WTC11 (cell line): ENCODE measurements at regions not wholly inside any gene's neighbourhood (a gene's known extent, or its start where the extent isn't known, plus 50 kb on each side); places are given as distances from the start of the nearest gene placed in this dataset.

Source experiments
- ATAC-seq: fragments of 200-7000 bp; cut with Tn5 transposase; 2 replicates; pipeline ENCODE4 v1.10.0; 2021; ENCODE audit warnings: mild to moderate bottlenecking, moderate library complexity
- CTCF ChIA-PET: fragments of 300-600 bp; sonication (Branson Sonifier 250); formaldehyde crosslinking; loops from one replicate; lab custom pipeline; 2021; ENCODE audit warnings: antibody characterized with exemption; lab: Charles Lee
- POLR2A ChIA-PET: fragments of 350-600 bp; sonication (Branson Sonifier 250); formaldehyde crosslinking; loops from one replicate; lab custom pipeline; 2021; ENCODE audit warnings: antibody characterized with exemption; lab: Charles Lee
- DNase-seq: peaks from one replicate; pipeline ENCODE4 v3.0.0; 2021; ENCODE audit warnings: low spot score
- H3K27ac Mint-ChIP-seq: 2 replicates; pipeline ENCODE4 v1.8.0; 2021; ENCODE audit warnings: mixed read lengths
- H3K27me3 Mint-ChIP-seq: 2 replicates; pipeline ENCODE4 v1.8.0; 2021; ENCODE audit warnings: low read depth, mild to moderate bottlenecking, moderate library complexity, mixed read lengths
- H3K36me3 Mint-ChIP-seq: 2 replicates; pipeline ENCODE4 v1.8.0; 2021; ENCODE audit warnings: mixed read lengths
- H3K4me1 Mint-ChIP-seq: 2 replicates; pipeline ENCODE4 v1.8.0; 2022; ENCODE audit warnings: mixed read lengths
- H3K4me3 Mint-ChIP-seq: 2 replicates; pipeline ENCODE4 v1.8.0; 2021; ENCODE audit warnings: mild to moderate bottlenecking, moderate library complexity, mixed read lengths
- H3K9me3 Mint-ChIP-seq: 2 replicates; pipeline ENCODE4 v1.8.0; 2021; ENCODE audit warnings: mixed read lengths
- AFF4 ChIP-seq: sonication (generic); formaldehyde crosslinking; IDR thresholded peaks from 2 replicates; pipeline ENCODE4 v1.8.1; 2023; ENCODE audit warnings: mild to moderate bottlenecking, missing genetic modification reagents, borderline replicate concordance
- ATF1 ChIP-seq: sonication (generic); formaldehyde crosslinking; IDR thresholded peaks from 2 replicates; pipeline ENCODE4 v1.8.1; 2023; ENCODE audit warnings: mild to moderate bottlenecking, moderate library complexity, missing genetic modification reagents
- CREM ChIP-seq: sonication (generic); formaldehyde crosslinking; IDR thresholded peaks from 2 replicates; pipeline ENCODE4 v1.8.1; 2022; ENCODE audit warnings: mild to moderate bottlenecking, missing genetic modification reagents, moderate library complexity
- ELF4 ChIP-seq: sonication (generic); formaldehyde crosslinking; IDR thresholded peaks from 2 replicates; pipeline ENCODE4 v1.8.1; 2022; ENCODE audit warnings: low read depth, mild to moderate bottlenecking, moderate library complexity, missing genetic modification reagents
- FOXJ3 ChIP-seq: sonication (generic); formaldehyde crosslinking; IDR thresholded peaks from 2 replicates; pipeline ENCODE4 v1.9.0; 2021; ENCODE audit warnings: missing genetic modification reagents, mild to moderate bottlenecking, borderline replicate concordance
- FOXK1 ChIP-seq: sonication (generic); formaldehyde crosslinking; IDR thresholded peaks from 2 replicates; pipeline ENCODE4 v1.8.0; 2022; ENCODE audit warnings: mild to moderate bottlenecking, moderate library complexity, missing genetic modification reagents
- GABPB1 ChIP-seq: sonication (generic); formaldehyde crosslinking; IDR thresholded peaks from 2 replicates; pipeline ENCODE4 v1.8.1; 2023; ENCODE audit warnings: mild to moderate bottlenecking, missing genetic modification reagents
- HMGA2 ChIP-seq: fragments of 250-450 bp; sonication (Bioruptor Pico); IDR thresholded peaks from 2 replicates; pipeline ENCODE4 v1.4.0; 2021; ENCODE audit warnings: mild to moderate bottlenecking, moderate library complexity
- MLX ChIP-seq: sonication (generic); formaldehyde crosslinking; IDR thresholded peaks from 2 replicates; pipeline ENCODE4 v1.8.1; 2023; ENCODE audit warnings: mild to moderate bottlenecking, missing genetic modification reagents, moderate library complexity
- NFATC4 ChIP-seq: fragments of 250-450 bp; sonication (Bioruptor Pico); IDR thresholded peaks from 2 replicates; pipeline ENCODE4 v1.9.0; 2021; ENCODE audit warnings: mild to moderate bottlenecking
- NFE2L1 ChIP-seq: sonication (generic); formaldehyde crosslinking; IDR thresholded peaks from 2 replicates; pipeline ENCODE4 v1.8.1; 2023; ENCODE audit warnings: missing genetic modification reagents
- NR3C1 ChIP-seq: sonication (generic); formaldehyde crosslinking; conservative IDR thresholded peaks from 2 replicates; pipeline ENCODE4 v1.8.1; 2023; ENCODE audit warnings: low read depth, mild to moderate bottlenecking, missing genetic modification reagents
- OVOL2 ChIP-seq: fragments of 250-450 bp; sonication (Bioruptor Pico); IDR thresholded peaks from 2 replicates; pipeline ENCODE4 v1.9.0; 2021; ENCODE audit warnings: mild to moderate bottlenecking, borderline replicate concordance
- PRDM15 ChIP-seq: sonication (generic); formaldehyde crosslinking; IDR thresholded peaks from 2 replicates; pipeline ENCODE4 v1.8.0; 2022; ENCODE audit warnings: missing genetic modification reagents
- PRRX2 ChIP-seq: fragments of 250-450 bp; sonication (Bioruptor Pico); IDR thresholded peaks from 2 replicates; pipeline ENCODE4 v1.8.0; 2021; ENCODE audit warnings: mild to moderate bottlenecking
- RELA ChIP-seq: sonication (generic); formaldehyde crosslinking; IDR thresholded peaks from 2 replicates; pipeline ENCODE4 v1.8.1; 2022; ENCODE audit warnings: missing genetic modification reagents, mild to moderate bottlenecking, borderline replicate concordance
- TEAD4 ChIP-seq: sonication (generic); formaldehyde crosslinking; IDR thresholded peaks from 2 replicates; pipeline ENCODE4 v1.8.0; 2022; ENCODE audit warnings: mild to moderate bottlenecking, missing genetic modification reagents
- ZMAT4 ChIP-seq: fragments of 250-450 bp; sonication (Bioruptor Pico); IDR thresholded peaks from 2 replicates; pipeline ENCODE4 v1.9.0; 2021; ENCODE audit warnings: mild to moderate bottlenecking
- ZNF232 ChIP-seq: sonication (generic); formaldehyde crosslinking; IDR thresholded peaks from 2 replicates; pipeline ENCODE4 v1.8.0; 2022; ENCODE audit warnings: mild to moderate bottlenecking, missing genetic modification reagents
- ZNF263 ChIP-seq: sonication (generic); formaldehyde crosslinking; IDR thresholded peaks from 2 replicates; pipeline ENCODE4 v1.8.1; 2022; ENCODE audit warnings: low read depth, mild to moderate bottlenecking, moderate library complexity, missing genetic modification reagents
- ZNF396 ChIP-seq: fragments of 250-450 bp; sonication (Bioruptor Pico); IDR thresholded peaks from 2 replicates; pipeline ENCODE4 v1.8.0; 2021; ENCODE audit warnings: mild to moderate bottlenecking, moderate library complexity, borderline replicate concordance
- ZSCAN18 ChIP-seq: fragments of 250-450 bp; sonication (Bioruptor Pico); IDR thresholded peaks from 2 replicates; pipeline ENCODE4 v2.1.2; 2022; ENCODE audit warnings: mild to moderate bottlenecking, moderate library complexity

- no peak for TF ChIP-seq NR3C1 (CRISPR knock-in tag)
- TF ChIP-seq CREM (CRISPR knock-in tag), result no peak
- TF ChIP-seq ZMAT4 (CRISPR knock-in tag), result no peak
- no peak for TF ChIP-seq FOXJ3
- no peak for TF ChIP-seq PRDM15
- no peak for TF ChIP-seq FOXK1 (CRISPR knock-in tag)
- TF ChIP-seq NFATC4 (CRISPR knock-in tag), result no peak
Observed at GRCh38 chr11:43035086-43035485, 276.7 kb upstream of the API5 start (continued).

GRCh38 chr11:43053638-43054412 is 258.0 kb upstream of the API5 start:
- ChIA-PET POLR2A (no interaction called here), CTCF (no interaction called here)
- Mint-ChIP-seq H3K4me1 (peaks cover 8% of the 10 kb centered on the region), H3K36me3 (no peaks in the 10 kb centered on the region), H3K27me3 (no peaks in the 10 kb centered on the region), H3K4me3 (no peak overlapping the region), H3K9me3 (peaks cover 4% of the 10 kb centered on the region; the same call in 1 of the 2 replicates), H3K27ac (no peak overlapping the region)
- ATAC-seq, result no peak
- TF ChIP-seq OVOL2 (CRISPR knock-in tag) (no peak), ATF1 (CRISPR knock-in tag) (no peak), ZNF232 (CRISPR knock-in tag) (no peak)
- no peak for DNase-seq

GRCh38 chr11:43067681-43068080 is 244.1 kb upstream of the API5 start:
- ATAC-seq (0 out of 2 replicates have a peak, but pooled peaks have one; percentile 11), DNase-seq (no peak)
- Mint-ChIP-seq H3K27ac (no peak overlapping the region), H3K36me3 (peaks cover 17% of the 10 kb centered on the region), H3K4me3 (no peak overlapping the region), H3K4me1 (peaks cover 42% of the 10 kb centered on the region), H3K27me3 (no peaks in the 10 kb centered on the region), H3K9me3 (peaks cover 33% of the 10 kb centered on the region)
- POLR2A ChIA-PET, result interaction anchor here (0.7 kb wide), 1 partner anchor 313 kb away, joined by 6 read pairs; no protein-coding TSS in a partner anchor
- CTCF ChIA-PET, result interaction anchor here (0.6 kb wide), 1 partner anchor 210 kb away, joined by 4 read pairs; no protein-coding TSS in a partner anchor
- TF ChIP-seq RELA (CRISPR knock-in tag) (no peak), ELF4 (CRISPR knock-in tag) (no peak), MLX (CRISPR knock-in tag) (no peak), AFF4 (CRISPR knock-in tag) (no peak), ZNF263 (CRISPR knock-in tag) (no peak), ZNF396 (no peak), FOXJ3 (no peak), OVOL2 (CRISPR knock-in tag) (no peak), GABPB1 (CRISPR knock-in tag) (no peak), PRRX2 (CRISPR knock-in tag) (no peak), ATF1 (CRISPR knock-in tag) (no peak), NFE2L1 (CRISPR knock-in tag) (no peak), HMGA2 (CRISPR knock-in tag) (no peak), ZSCAN18 (CRISPR knock-in tag) (no peak), TEAD4 (CRISPR knock-in tag) (no peak)
